ENCODE measurements at regions not wholly inside any gene's neighbourhood (a gene's known extent, or its start where the extent isn't known, plus 50 kb on each side); places are given as distances from the start of the nearest gene placed in this dataset.

- DNase-seq (ENCODE audit: extremely low read depth in 1 of 2, low read depth in 1 of 2) = no peak
Observed at GRCh38 chr6:145169726-145170224, 565.5 kb downstream of the EPM2A start.

- no peak for DNase-seq (ENCODE audit: extremely low read depth in 1 of 2, low read depth in 1 of 2)
Observed at GRCh38 chr6:145175470-145175869, 559.9 kb downstream of the EPM2A start.

- no peak for DNase-seq (ENCODE audit: extremely low read depth in 1 of 2, low read depth in 1 of 2)
Observed at GRCh38 chr6:145178391-145178790, 556.9 kb downstream of the EPM2A start.

GRCh38 chr6:145187491-145188206, 547.7 kb downstream of the EPM2A start:
- DNase-seq (ENCODE audit: extremely low read depth in 1 of 2, low read depth in 1 of 2) = no peak

- DNase-seq (ENCODE audit: extremely low read depth in 1 of 2, low read depth in 1 of 2) = no peak
Observed at GRCh38 chr6:145189836-145190235, 545.5 kb downstream of the EPM2A start.

GRCh38 chr6:145194389-145194788, 540.9 kb downstream of the EPM2A start:
- DNase-seq (ENCODE audit: extremely low read depth in 1 of 2, low read depth in 1 of 2) = no peak

GRCh38 chr6:145199961-145200360, 535.4 kb downstream of the EPM2A start:
- no peak for DNase-seq (ENCODE audit: extremely low read depth in 1 of 2, low read depth in 1 of 2)

GRCh38 chr6:145204301-145204700, 531.0 kb downstream of the EPM2A start:
- no peak for DNase-seq (ENCODE audit: extremely low read depth in 1 of 2, low read depth in 1 of 2)

GRCh38 chr6:145206247-145206907, 528.9 kb downstream of the EPM2A start:
- no peak for DNase-seq (ENCODE audit: extremely low read depth in 1 of 2, low read depth in 1 of 2)

- no peak for DNase-seq (ENCODE audit: extremely low read depth in 1 of 2, low read depth in 1 of 2)
Observed at GRCh38 chr6:145208474-145208873, 526.8 kb downstream of the EPM2A start.

GRCh38 chr6:145209272-145209671, 526.0 kb downstream of the EPM2A start:
- DNase-seq (ENCODE audit: extremely low read depth in 1 of 2, low read depth in 1 of 2) = no peak

- DNase-seq (ENCODE audit: extremely low read depth in 1 of 2, low read depth in 1 of 2) = no peak
Observed at GRCh38 chr6:145212813-145213212, 522.5 kb downstream of the EPM2A start.

GRCh38 chr6:145213614-145214013, 521.7 kb downstream of the EPM2A start:
- DNase-seq (ENCODE audit: extremely low read depth in 1 of 2, low read depth in 1 of 2) = no peak

GRCh38 chr6:145214570-145214969, 520.8 kb downstream of the EPM2A start:
- no peak for DNase-seq (ENCODE audit: extremely low read depth in 1 of 2, low read depth in 1 of 2)

GRCh38 chr6:145224450-145224849, 510.9 kb downstream of the EPM2A start:
- no peak for DNase-seq (ENCODE audit: extremely low read depth in 1 of 2, low read depth in 1 of 2)

GRCh38 chr6:145225500-145225899, 509.8 kb downstream of the EPM2A start:
- DNase-seq (ENCODE audit: extremely low read depth in 1 of 2, low read depth in 1 of 2) = no peak

- DNase-seq (ENCODE audit: extremely low read depth in 1 of 2, low read depth in 1 of 2) = no peak
Observed at GRCh38 chr6:145227593-145227992, 507.7 kb downstream of the EPM2A start.

GRCh38 chr6:145228962-145229582, 506.2 kb downstream of the EPM2A start:
- DNase-seq (ENCODE audit: extremely low read depth in 1 of 2, low read depth in 1 of 2) = no peak

GRCh38 chr6:145233955-145234354, 501.4 kb downstream of the EPM2A start:
- no peak for DNase-seq (ENCODE audit: extremely low read depth in 1 of 2, low read depth in 1 of 2)

- no peak for DNase-seq (ENCODE audit: extremely low read depth in 1 of 2, low read depth in 1 of 2)
Observed at GRCh38 chr6:145235207-145235606, 500.1 kb downstream of the EPM2A start.

- DNase-seq (ENCODE audit: extremely low read depth in 1 of 2, low read depth in 1 of 2) = no peak
Observed at GRCh38 chr6:145238787-145239186, 496.5 kb downstream of the EPM2A start.

GRCh38 chr6:145241039-145241438, 494.3 kb downstream of the EPM2A start:
- DNase-seq (ENCODE audit: extremely low read depth in 1 of 2, low read depth in 1 of 2) = no peak

Data from activated CD8-positive, alpha-beta memory T cell treated with anti-CD3 and anti-CD28 coated beads for 1 hour (primary cell).